Spleen (tissue), 7 donors: ENCODE measurements at regions not wholly inside any gene's neighbourhood (a gene's known extent, or its start where the extent isn't known, plus 50 kb on each side); places are given as distances from the start of the nearest gene placed in this dataset.

ENCODE experiments used
- CTCF ChIP-seq, 11 experiments: fragments of 200-600 bp in 7 of 11; fragments of 450-650 bp in 4 of 11; sonication (generic) in 4 of 11; IDR thresholded peaks in 8 of 11; conservative IDR thresholded peaks in 3 of 11; 1 replicate in 7 of 11; 2 replicates in 4 of 11; pipeline versions ENCODE4 v1.4.0 to v1.8.0; 2016 to 2021; ENCODE audit warnings: antibody characterized with exemption in 11 of 11, inconsistent platforms in 4 of 11, mild to moderate bottlenecking in 1 of 11
- POLR2AphosphoS5 ChIP-seq, 3 donors: sonication (generic); formaldehyde crosslinking; IDR thresholded peaks; one replicate each; pipeline ENCODE4 v1.5.1; 2017; ENCODE audit warnings: antibody characterized with exemption in 3 of 3
- donor health status: DM: no; HTN: no; CAD: no; lungs with moderate emphysema.
- donor health status: DM: no; HTN: no; CAD: no.
- donor health status: DM: no; HTN: no; CAD: no.

- TF ChIP-seq CTCF (IDR thresholded peaks at IDR 0.05 in 8 of 11, conservative IDR thresholded peaks at IDR 0.05 in 3 of 11) (no peak), POLR2AphosphoS5 (IDR thresholded peaks at IDR 0.05) (no peak)
These were observed 207.5 kb downstream of the INSIG2 start for GRCh38 chr2:118295592-118296390.
